MM.1S (cell line): ENCODE measurements at regions not wholly inside any gene's neighbourhood (a gene's known extent, or its start where the extent isn't known, plus 50 kb on each side); places are given as distances from the start of the nearest gene placed in this dataset.

ENCODE experiments used
- DNase-seq: peaks from one replicate; pipeline ENCODE4 v3.0.0-alpha.2; 2015
- H2AFZ ChIP-seq: fragments of 300-600 bp; sonication (generic); 2 replicates; pipeline ENCODE4 v1.6.0; 2016; ENCODE audit warnings: antibody characterized with exemption, low read length
- H3F3A ChIP-seq: fragments of 300-600 bp; sonication (generic); 2 replicates; pipeline ENCODE4 v1.6.1; 2016; ENCODE audit warnings: mild to moderate bottlenecking, antibody characterized with exemption, low read length, moderate library complexity, mixed read lengths; ENCODE audit not compliant: insufficient read depth
- H3K27ac ChIP-seq: fragments of 300-600 bp; sonication (generic); 2 replicates; pipeline ENCODE4 v1.5.1; 2016; ENCODE audit warnings: mild to moderate bottlenecking, low read length
- H3K27me3 ChIP-seq: fragments of 300-600 bp; sonication (generic); replicated peaks from 2 replicates; pipeline ENCODE4 v1.6.0; 2016; ENCODE audit warnings: low read length; ENCODE audit not compliant: insufficient read depth
- H3K36me3 ChIP-seq: fragments of 300-600 bp; sonication (generic); replicated peaks from 2 replicates; pipeline ENCODE4 v1.6.1; 2016; ENCODE audit warnings: mild to moderate bottlenecking, low read length, mixed read lengths; ENCODE audit not compliant: insufficient read depth
- H3K4me1 ChIP-seq: fragments of 300-600 bp; sonication (generic); 2 replicates; pipeline ENCODE4 v1.6.1; 2016; ENCODE audit warnings: low read length, mixed read lengths
- H3K4me2 ChIP-seq: fragments of 300-600 bp; sonication (generic); 2 replicates; pipeline ENCODE4 v1.6.0; 2016; ENCODE audit warnings: low read depth, low read length
- H3K4me3 ChIP-seq: fragments of 300-600 bp; sonication (generic); 2 replicates; pipeline ENCODE4 v1.5.1; 2016; ENCODE audit warnings: low read length, mixed read lengths
- H3K79me2 ChIP-seq: fragments of 300-600 bp; sonication (generic); 2 replicates; pipeline ENCODE4 v1.6.1; 2016; ENCODE audit warnings: mixed run types, low read length, mixed read lengths
- H3K9ac ChIP-seq: fragments of 300-600 bp; sonication (generic); 2 replicates; pipeline ENCODE4 v1.6.1; 2016; ENCODE audit warnings: low read length, mixed read lengths
- H3K9me2 ChIP-seq: fragments of 300-600 bp; sonication (generic); replicated peaks from 2 replicates; pipeline ENCODE4 v1.6.1; 2016; ENCODE audit warnings: mild to moderate bottlenecking, low read length, mixed read lengths; ENCODE audit not compliant: insufficient read depth
- H3K9me3 ChIP-seq: fragments of 300-600 bp; sonication (generic); replicated peaks from 2 replicates; pipeline ENCODE4 v1.6.1; 2016; ENCODE audit warnings: mild to moderate bottlenecking, low read length, mixed read lengths; ENCODE audit not compliant: insufficient read depth
- H4K20me1 ChIP-seq: fragments of 300-600 bp; sonication (generic); 2 replicates; pipeline ENCODE4 v1.6.1; 2016; ENCODE audit warnings: mild to moderate bottlenecking, low read length, moderate library complexity, mixed read lengths; ENCODE audit not compliant: insufficient read depth
- CTCF ChIP-seq: fragments of 300-600 bp; sonication (generic); IDR thresholded peaks from 2 replicates; pipeline ENCODE4 v1.5.1; 2016; ENCODE audit warnings: antibody characterized with exemption, low read length, mixed read lengths
- EZH2 ChIP-seq: fragments of 300-600 bp; sonication (generic); optimal IDR thresholded peaks from 2 replicates; pipeline ENCODE3; 2017; ENCODE audit warnings: low read depth, mild to moderate bottlenecking, antibody characterized with exemption, low read length, mixed read lengths
- EZH2phosphoT487 ChIP-seq: fragments of 300-600 bp; sonication (generic); IDR thresholded peaks from 2 replicates; pipeline ENCODE4 v1.6.1; 2018; ENCODE audit warnings: antibody characterized with exemption, low read length

- Histone ChIP-seq H2AFZ (no peak overlapping the region), H3K36me3 (no peaks in the 10 kb centered on the region), H3K79me2 (no peaks in the 10 kb centered on the region), H3F3A (no peaks in the 10 kb centered on the region), H3K4me1 (no peaks in the 10 kb centered on the region), H3K27ac (no peak overlapping the region), H3K9me2 (no peaks in the 10 kb centered on the region), H3K27me3 (no peaks in the 10 kb centered on the region), H3K4me2 (no peak overlapping the region), H3K9ac (no peak overlapping the region), H3K4me3 (no peak overlapping the region), H3K9me3 (no peaks in the 10 kb centered on the region), H4K20me1 (no peaks in the 10 kb centered on the region)
- no peak for TF ChIP-seq CTCF
- TF ChIP-seq EZH2, result no peak
- no peak for TF ChIP-seq EZH2phosphoT487
- DNase-seq, result no peak
Observed at GRCh38 chr1:212225416-212225815, 59.8 kb upstream of the PPP2R5A start.

- Histone ChIP-seq H3K9me2 (no peaks in the 10 kb centered on the region), H3K79me2 (no peaks in the 10 kb centered on the region), H3K4me1 (no peaks in the 10 kb centered on the region), H2AFZ (no peak overlapping the region), H3K9ac (no peak overlapping the region), H3K27ac (no peak overlapping the region), H3K27me3 (no peaks in the 10 kb centered on the region), H3F3A (no peaks in the 10 kb centered on the region), H4K20me1 (no peaks in the 10 kb centered on the region), H3K4me3 (no peak overlapping the region), H3K9me3 (no peaks in the 10 kb centered on the region), H3K36me3 (no peaks in the 10 kb centered on the region), H3K4me2 (no peak overlapping the region)
- TF ChIP-seq EZH2 (no peak), CTCF (no peak), EZH2phosphoT487 (no peak)
- DNase-seq, result no peak
Observed at GRCh38 chr1:212225871-212226302, 59.3 kb upstream of the PPP2R5A start.

- Histone ChIP-seq H3K9me3 (no peaks in the 10 kb centered on the region), H3K9ac (no peak overlapping the region), H3K27ac (no peak overlapping the region), H3K4me1 (no peaks in the 10 kb centered on the region), H4K20me1 (no peaks in the 10 kb centered on the region), H3K27me3 (no peaks in the 10 kb centered on the region), H3K9me2 (no peaks in the 10 kb centered on the region), H3F3A (no peaks in the 10 kb centered on the region), H3K36me3 (no peaks in the 10 kb centered on the region), H3K79me2 (no peaks in the 10 kb centered on the region), H3K4me3 (no peak overlapping the region), H3K4me2 (no peak overlapping the region), H2AFZ (no peak overlapping the region)
- TF ChIP-seq CTCF (no peak), EZH2 (no peak), EZH2phosphoT487 (no peak)
- DNase-seq, result no peak
Observed at GRCh38 chr1:212226467-212226866, 58.7 kb upstream of the PPP2R5A start.
